Vagina (tissue), 2 donors: ENCODE measurements at regions not wholly inside any gene's neighbourhood (a gene's known extent, or its start where the extent isn't known, plus 50 kb on each side); places are given as distances from the start of the nearest gene placed in this dataset.
A peak's percentile ranks its signal among the peaks of the same experiment; 100 is the strongest.

ENCODE experiments used
- DNase-seq, 2 donors: peaks; one replicate each; pipeline ENCODE4 v3.0.0-alpha.2; 2017; ENCODE audit errors: extremely low spot score in 2 of 2
- H3K27ac ChIP-seq: fragments of 200-600 bp; sonication (generic); one replicate; pipeline ENCODE4 v1.5.1; 2019
- H3K27me3 ChIP-seq: fragments of 200-600 bp; sonication (generic); one replicate; pipeline ENCODE4 v1.5.1; 2019
- H3K36me3 ChIP-seq, 2 donors: fragments of 200-600 bp; sonication (generic); one replicate each; pipeline ENCODE4 v1.5.1; 2017 to 2019
- H3K4me1 ChIP-seq: fragments of 200-600 bp; sonication (generic); one replicate; pipeline ENCODE4 v1.5.1; 2019
- H3K4me3 ChIP-seq, 2 donors: fragments of 200-600 bp; sonication (generic); 1 replicate in 1 of 2; 2 replicates in 1 of 2; pipeline ENCODE4 v1.5.1; 2016 to 2019
- H3K9me3 ChIP-seq: fragments of 200-600 bp; sonication (generic); one replicate; pipeline ENCODE4 v1.5.1; 2019
- CTCF ChIP-seq, 3 experiments: fragments of 450-650 bp in 2 of 3; fragments of 200-600 bp in 1 of 3; sonication (generic) in 1 of 3; IDR thresholded peaks; one replicate each; pipeline ENCODE4 v1.5.1; 2017 to 2019; ENCODE audit warnings: antibody characterized with exemption in 3 of 3, mild to moderate bottlenecking in 2 of 3, moderate library complexity in 2 of 3
- POLR2A ChIP-seq, 2 donors: fragments of 450-650 bp; IDR thresholded peaks; one replicate each; pipeline ENCODE4 v1.6.1; 2017; ENCODE audit warnings: antibody characterized with exemption in 2 of 2, mild to moderate bottlenecking in 2 of 2, moderate library complexity in 2 of 2
- POLR2AphosphoS5 ChIP-seq, 2 donors: sonication (generic); formaldehyde crosslinking; IDR thresholded peaks; one replicate each; pipeline ENCODE4 v1.9.0; 2017; ENCODE audit warnings: antibody characterized with exemption in 2 of 2, mild to moderate bottlenecking in 2 of 2, low read depth in 1 of 2; ENCODE audit not compliant: insufficient read depth in 1 of 2
- intact Hi-C: fragments of 100-400 bp; cut with DNase I; formaldehyde crosslinking; loops from one replicate; pipeline ENCODE4 v1.15.1; 2023

GRCh38 chr20:40945189-40945588 is 83.4 kb upstream of the TOP1 start:
- no peak overlapping the region for H3K27ac ChIP-seq
- H3K9me3 ChIP-seq, result no peaks in the 10 kb centered on the region
- TF ChIP-seq POLR2A (IDR thresholded peaks at IDR 0.05), result no peak
- no peak for TF ChIP-seq POLR2AphosphoS5 (IDR thresholded peaks at IDR 0.05; ENCODE audit: insufficient read depth in 1 of 2, low read depth in 1 of 2)
- no peak for TF ChIP-seq CTCF (IDR thresholded peaks at IDR 0.05)
- no peaks in the 10 kb centered on the region for H3K36me3 ChIP-seq
- H3K4me3 ChIP-seq, result no peak overlapping the region
- no peaks in the 10 kb centered on the region for H3K4me1 ChIP-seq
- no peaks in the 10 kb centered on the region for H3K27me3 ChIP-seq
- intact Hi-C loops, result no loop called here
- DNase-seq, result no peak

GRCh38 chr20:40945754-40946450 is 82.7 kb upstream of the TOP1 start:
- H3K9me3 ChIP-seq, result no peaks in the 10 kb centered on the region
- no peaks in the 10 kb centered on the region for H3K27me3 ChIP-seq
- H3K4me1 ChIP-seq, result no peaks in the 10 kb centered on the region
- no peak overlapping the region for H3K27ac ChIP-seq
- no peak for DNase-seq
- no peaks in the 10 kb centered on the region for H3K36me3 ChIP-seq
- intact Hi-C loops, result no loop called here
- no peak overlapping the region for H3K4me3 ChIP-seq
- TF ChIP-seq POLR2A (IDR thresholded peaks at IDR 0.05) (no peak), CTCF (IDR thresholded peaks at IDR 0.05) (peak in 2 of 3 experiments; percentile 17 to 19)

DNA sequence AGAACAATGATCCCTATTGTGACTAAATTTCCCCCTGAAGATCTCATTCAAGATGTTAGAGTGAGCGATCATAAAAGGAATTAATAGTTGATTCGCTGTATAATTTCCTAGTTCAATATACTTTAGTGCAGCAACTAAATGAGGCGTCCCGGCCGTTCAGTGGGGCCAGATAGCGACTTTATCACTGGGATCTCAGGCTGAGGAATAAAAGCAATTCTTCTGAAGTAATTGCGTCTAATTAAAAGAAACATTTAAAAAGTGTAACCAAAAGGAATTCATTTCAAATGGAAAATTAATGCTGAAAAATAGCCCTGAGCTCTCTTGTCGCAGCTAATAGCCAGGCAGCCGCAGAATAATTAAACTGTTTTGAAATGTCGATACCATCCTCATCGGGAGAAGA is 82.2 kb upstream of the TOP1 start:
- DNase-seq, result no peak
- intact Hi-C loops, result no loop called here
- Histone ChIP-seq H3K36me3 (no peaks in the 10 kb centered on the region), H3K4me3 (no peak overlapping the region), H3K27me3 (no peaks in the 10 kb centered on the region), H3K9me3 (no peaks in the 10 kb centered on the region), H3K4me1 (no peaks in the 10 kb centered on the region), H3K27ac (no peak overlapping the region)
- no peak for TF ChIP-seq POLR2AphosphoS5 (IDR thresholded peaks at IDR 0.05; ENCODE audit: insufficient read depth in 1 of 2, low read depth in 1 of 2)
- TF ChIP-seq POLR2A (IDR thresholded peaks at IDR 0.05), result no peak
- TF ChIP-seq CTCF (IDR thresholded peaks at IDR 0.05), result no peak

GRCh38 chr20:40948465-40949267 is 80.0 kb upstream of the TOP1 start:
- DNase-seq, result no peak
- H3K27me3 ChIP-seq, result no peaks in the 10 kb centered on the region
- intact Hi-C loops, result no loop called here
- H3K4me3 ChIP-seq, result no peak overlapping the region
- H3K4me1 ChIP-seq, result no peaks in the 10 kb centered on the region
- no peaks in the 10 kb centered on the region for H3K36me3 ChIP-seq
- TF ChIP-seq POLR2AphosphoS5 (IDR thresholded peaks at IDR 0.05; ENCODE audit: insufficient read depth in 1 of 2, low read depth in 1 of 2) (no peak), POLR2A (IDR thresholded peaks at IDR 0.05) (no peak), CTCF (IDR thresholded peaks at IDR 0.05) (no peak)
- H3K27ac ChIP-seq, result no peak overlapping the region
- no peaks in the 10 kb centered on the region for H3K9me3 ChIP-seq

- H3K9me3 ChIP-seq, result no peaks in the 10 kb centered on the region
- H3K4me3 ChIP-seq, result no peak overlapping the region
- TF ChIP-seq CTCF (IDR thresholded peaks at IDR 0.05), result no peak
- no peak for TF ChIP-seq POLR2A (IDR thresholded peaks at IDR 0.05)
- TF ChIP-seq POLR2AphosphoS5 (IDR thresholded peaks at IDR 0.05; ENCODE audit: insufficient read depth in 1 of 2, low read depth in 1 of 2), result no peak
- intact Hi-C loops, result no loop called here
- H3K27me3 ChIP-seq, result no peaks in the 10 kb centered on the region
- DNase-seq, result no peak
- no peaks in the 10 kb centered on the region for H3K36me3 ChIP-seq
- H3K4me1 ChIP-seq, result no peaks in the 10 kb centered on the region
- H3K27ac ChIP-seq, result no peak overlapping the region
Measured at GRCh38 chr20:40949346-40949745, 79.3 kb upstream of the TOP1 start.
